Astrocyte (in vitro differentiated cells and primary cell): ENCODE measurements at regions not wholly inside any gene's neighbourhood (a gene's known extent, or its start where the extent isn't known, plus 50 kb on each side); places are given as distances from the start of the nearest gene placed in this dataset.

Source experiments
- DNase-seq: peaks from one replicate; pipeline ENCODE4 v3.0.0-alpha.2; 2010; ENCODE audit warnings: low read depth
- FAIRE-seq: peaks from 2 replicates; lab custom pipeline; 2011; peaks lifted over from hg19 to GRCh38; lab: Jason Lieb, UNC
- H2AFZ ChIP-seq: 2 replicates; pipeline ENCODE4 v1.6.0; 2012; ENCODE audit warnings: low read depth, low read length, inconsistent platforms
- H3K27ac ChIP-seq: 2 replicates; pipeline ENCODE4 v1.5.1; 2011; ENCODE audit warnings: low read depth, low read length, inconsistent platforms
- H3K27me3 ChIP-seq: 2 replicates; pipeline ENCODE4 v1.6.0; 2011; ENCODE audit warnings: low read length, inconsistent platforms; ENCODE audit not compliant: insufficient read depth
- H3K36me3 ChIP-seq: 2 replicates; pipeline ENCODE4 v1.5.1; 2011; ENCODE audit warnings: low read length, inconsistent platforms; ENCODE audit not compliant: insufficient read depth
- H3K4me1 ChIP-seq: 2 replicates; pipeline ENCODE4 v1.5.1; 2011; ENCODE audit warnings: low read length, inconsistent platforms; ENCODE audit not compliant: insufficient read depth
- H3K4me2 ChIP-seq: 2 replicates; pipeline ENCODE4 v1.6.0; 2012; ENCODE audit warnings: low read length, inconsistent platforms
- H3K4me3 ChIP-seq: 2 replicates; pipeline ENCODE4 v1.5.1; 2011; ENCODE audit warnings: low read depth, mild to moderate bottlenecking, low read length, inconsistent platforms; ENCODE audit not compliant: insufficient read depth
- H3K79me2 ChIP-seq: 2 replicates; pipeline ENCODE4 v1.6.0; 2012; ENCODE audit warnings: mild to moderate bottlenecking, low read length, inconsistent platforms; ENCODE audit not compliant: insufficient read depth
- H3K9ac ChIP-seq: 2 replicates; pipeline ENCODE4 v1.6.0; 2012; ENCODE audit warnings: mild to moderate bottlenecking, low read length, inconsistent platforms
- H3K9me3 ChIP-seq: 2 replicates; pipeline ENCODE4 v1.5.1; 2012; ENCODE audit warnings: low read depth, mild to moderate bottlenecking, low read length, inconsistent platforms; ENCODE audit not compliant: insufficient read depth
- H4K20me1 ChIP-seq: 2 replicates; pipeline ENCODE4 v1.6.0; 2012; ENCODE audit warnings: low read length, inconsistent platforms; ENCODE audit not compliant: insufficient read depth
- H3K27ac Mint-ChIP-seq: one replicate; pipeline ENCODE4 v1.8.0; 2021; ENCODE audit warnings: mild to moderate bottlenecking, mixed read lengths; ENCODE audit not compliant: unreplicated experiment
- H3K27me3 Mint-ChIP-seq: one replicate; pipeline ENCODE4 v1.8.0; 2021; ENCODE audit warnings: low read depth, mixed read lengths; ENCODE audit not compliant: unreplicated experiment
- H3K36me3 Mint-ChIP-seq: one replicate; pipeline ENCODE4 v1.8.0; 2021; ENCODE audit warnings: low read depth, mixed read lengths; ENCODE audit not compliant: unreplicated experiment
- H3K4me1 Mint-ChIP-seq: one replicate; pipeline ENCODE4 v1.8.0; 2021; ENCODE audit warnings: low read depth, mixed read lengths; ENCODE audit not compliant: unreplicated experiment
- H3K4me3 Mint-ChIP-seq: one replicate; pipeline ENCODE4 v1.8.0; 2021; ENCODE audit warnings: mild to moderate bottlenecking, moderate library complexity, mixed read lengths; ENCODE audit not compliant: unreplicated experiment
- H3K9me3 Mint-ChIP-seq: one replicate; pipeline ENCODE4 v1.8.0; 2021; ENCODE audit warnings: mild to moderate bottlenecking, mixed read lengths; ENCODE audit not compliant: unreplicated experiment
- CTCF ChIP-seq: IDR thresholded peaks from 2 replicates; pipeline ENCODE4 v1.5.1; 2011; ENCODE audit warnings: low read depth, mild to moderate bottlenecking, inconsistent platforms, low read length, moderate library complexity; ENCODE audit not compliant: insufficient read depth
- EZH2 ChIP-seq: IDR thresholded peaks from 2 replicates; pipeline ENCODE4 v1.6.1; 2012; ENCODE audit warnings: mild to moderate bottlenecking, low read length, inconsistent platforms; ENCODE audit not compliant: insufficient read depth

GRCh38 chr20:7748624-7749023, 191.6 kb downstream of the HAO1 start:
- Mint-ChIP-seq H3K27ac (no peak overlapping the region), H3K9me3 (no peaks in the 10 kb centered on the region), H3K4me1 (peaks cover 8% of the 10 kb centered on the region), H3K27me3 (peaks cover 2% of the 10 kb centered on the region), H3K4me3 (no peak overlapping the region), H3K36me3 (no peaks in the 10 kb centered on the region)
- FAIRE-seq (no peak), DNase-seq (no peak)
- Histone ChIP-seq H3K4me3 (no peak overlapping the region), H3K4me1 (no peaks in the 10 kb centered on the region), H3K27me3 (no peaks in the 10 kb centered on the region), H2AFZ (no peak overlapping the region), H4K20me1 (no peaks in the 10 kb centered on the region), H3K27ac (no peak overlapping the region), H3K9me3 (no peaks in the 10 kb centered on the region), H3K4me2 (no peak overlapping the region), H3K9ac (no peak overlapping the region), H3K79me2 (no peaks in the 10 kb centered on the region), H3K36me3 (no peaks in the 10 kb centered on the region)
- TF ChIP-seq CTCF (no peak), EZH2 (no peak)

GRCh38 chr20:7754102-7754501, 186.2 kb downstream of the HAO1 start:
- Histone ChIP-seq H3K36me3 (no peaks in the 10 kb centered on the region), H4K20me1 (no peaks in the 10 kb centered on the region), H3K27me3 (no peaks in the 10 kb centered on the region), H3K4me2 (no peak overlapping the region), H2AFZ (no peak overlapping the region), H3K27ac (no peak overlapping the region), H3K9me3 (no peaks in the 10 kb centered on the region), H3K79me2 (no peaks in the 10 kb centered on the region), H3K4me3 (no peak overlapping the region), H3K4me1 (peaks cover 7% of the 10 kb centered on the region), H3K9ac (no peak overlapping the region)
- DNase-seq: peak; percentile 42
- peaks cover 2% of the 10 kb centered on the region for H3K27me3 Mint-ChIP-seq
- no peak overlapping the region for H3K27ac Mint-ChIP-seq
- FAIRE-seq: no peak
- no peaks in the 10 kb centered on the region for H3K9me3 Mint-ChIP-seq
- TF ChIP-seq CTCF (no peak), EZH2 (no peak)
- H3K36me3 Mint-ChIP-seq: no peaks in the 10 kb centered on the region
- no peak overlapping the region for H3K4me3 Mint-ChIP-seq
- H3K4me1 Mint-ChIP-seq: peaks cover 2% of the 10 kb centered on the region

GRCh38 chr20:7758406-7758805, 181.9 kb downstream of the HAO1 start:
- Mint-ChIP-seq H3K4me1 (peaks cover 9% of the 10 kb centered on the region), H3K27me3 (peaks cover under 1% of the 10 kb centered on the region), H3K4me3 (no peak overlapping the region), H3K9me3 (peaks cover 3% of the 10 kb centered on the region), H3K36me3 (no peaks in the 10 kb centered on the region), H3K27ac (no peak overlapping the region)
- Histone ChIP-seq H3K36me3 (no peaks in the 10 kb centered on the region), H3K4me1 (peaks cover 7% of the 10 kb centered on the region), H3K9ac (no peak overlapping the region), H3K79me2 (no peaks in the 10 kb centered on the region), H2AFZ (no peak overlapping the region), H3K4me3 (no peak overlapping the region), H3K4me2 (no peak overlapping the region), H3K27me3 (no peaks in the 10 kb centered on the region), H3K27ac (no peak overlapping the region), H4K20me1 (no peaks in the 10 kb centered on the region), H3K9me3 (no peaks in the 10 kb centered on the region)
- peak; percentile 90 for DNase-seq
- TF ChIP-seq CTCF (no peak), EZH2 (no peak)
- FAIRE-seq: no peak
